AG10803 (cell line): ENCODE measurements at regions not wholly inside any gene's neighbourhood (a gene's known extent, or its start where the extent isn't known, plus 50 kb on each side); places are given as distances from the start of the nearest gene placed in this dataset.
A peak's percentile ranks its signal among the peaks of the same experiment; 100 is the strongest.

Source experiments
- DNase-seq: peaks from one replicate; pipeline ENCODE4 v3.0.0; 2010; ENCODE audit warnings: low read depth
- H3K4me3 ChIP-seq: 2 replicates; pipeline ENCODE4 v1.5.1; 2011; ENCODE audit warnings: mild to moderate bottlenecking, low read length, control low read depth
- CTCF ChIP-seq: conservative IDR thresholded peaks from 2 replicates; pipeline ENCODE4 v1.5.1; 2011; ENCODE audit warnings: mild to moderate bottlenecking, low read length, control low read depth, inconsistent platforms

- TF ChIP-seq CTCF: peak; percentile 18; the same call in 1 of the 2 replicates
- DNase-seq: no peak
These were observed 178.8 kb upstream of the CHST9 start for GRCh38 chr18:27363872-27364271.

GRCh38 chr18:27361477-27361876 lies 176.4 kb upstream of the CHST9 start:
- no peak for DNase-seq
- no peak for TF ChIP-seq CTCF
- no peak overlapping the region for H3K4me3 ChIP-seq

More at GRCh38 chr18:27363872-27364271, 178.8 kb upstream of the CHST9 start:
- no peak overlapping the region for H3K4me3 ChIP-seq

GRCh38 chr18:27355308-27355707 lies 170.2 kb upstream of the CHST9 start:
- H3K4me3 ChIP-seq: no peak overlapping the region
- TF ChIP-seq CTCF: no peak
- DNase-seq: no peak

- no peak for TF ChIP-seq CTCF
These were observed 168.2 kb upstream of the CHST9 start for GRCh38 chr18:27353273-27353672.

GRCh38 chr18:27349284-27349882 lies 164.3 kb upstream of the CHST9 start:
- DNase-seq: no peak
- H3K4me3 ChIP-seq: no peak overlapping the region
- TF ChIP-seq CTCF: no peak

More at GRCh38 chr18:27353273-27353672, 168.2 kb upstream of the CHST9 start:
- no peak overlapping the region for H3K4me3 ChIP-seq
- DNase-seq: no peak

GRCh38 chr18:27331606-27332005 lies 146.5 kb upstream of the CHST9 start:
- no peak overlapping the region for H3K4me3 ChIP-seq
- DNase-seq: no peak
- TF ChIP-seq CTCF: no peak

- no peak for TF ChIP-seq CTCF
- no peak for DNase-seq
- H3K4me3 ChIP-seq: no peak overlapping the region
These were observed 129.9 kb upstream of the CHST9 start for GRCh38 chr18:27314996-27315395.
